Mucosa of rectum (tissue), 2 donors: ENCODE measurements at regions not wholly inside any gene's neighbourhood (a gene's known extent, or its start where the extent isn't known, plus 50 kb on each side); places are given as distances from the start of the nearest gene placed in this dataset.

Experiments
- H3K27ac ChIP-seq, 2 donors: one replicate each; pipeline ENCODE4 v1.7.0; 2013; ENCODE audit warnings: inconsistent platforms in 2 of 2, low read depth in 2 of 2, low read length in 2 of 2
- H3K27me3 ChIP-seq, 2 donors: one replicate each; pipeline ENCODE4 v1.7.0; 2013; ENCODE audit warnings: low read length in 2 of 2; ENCODE audit not compliant: control insufficient read depth in 2 of 2, insufficient read depth in 2 of 2
- H3K36me3 ChIP-seq, 2 donors: one replicate each; pipeline ENCODE4 v1.7.0; 2013; ENCODE audit warnings: low read length in 2 of 2; ENCODE audit not compliant: control insufficient read depth in 2 of 2, insufficient read depth in 2 of 2
- H3K4me1 ChIP-seq, 2 donors: one replicate each; pipeline ENCODE4 v1.7.0; 2013; ENCODE audit warnings: low read length in 2 of 2, mild to moderate bottlenecking in 1 of 2; ENCODE audit not compliant: control insufficient read depth in 2 of 2, insufficient read depth in 2 of 2
- H3K4me3 ChIP-seq, 2 donors: one replicate each; pipeline ENCODE4 v1.7.0; 2013; ENCODE audit warnings: low read length in 2 of 2
- H3K9ac ChIP-seq, 2 donors: one replicate each; pipeline ENCODE4 v1.7.0; 2013; ENCODE audit warnings: low read length in 2 of 2, low read depth in 1 of 2, mild to moderate bottlenecking in 1 of 2
- H3K9me3 ChIP-seq, 2 donors: one replicate each; pipeline ENCODE4 v1.7.0; 2013; ENCODE audit warnings: low read length in 2 of 2; ENCODE audit not compliant: control insufficient read depth in 2 of 2
- donor health status: healthy.
- donor health status: Normal muscosa, but diverticular disease.

DNA sequence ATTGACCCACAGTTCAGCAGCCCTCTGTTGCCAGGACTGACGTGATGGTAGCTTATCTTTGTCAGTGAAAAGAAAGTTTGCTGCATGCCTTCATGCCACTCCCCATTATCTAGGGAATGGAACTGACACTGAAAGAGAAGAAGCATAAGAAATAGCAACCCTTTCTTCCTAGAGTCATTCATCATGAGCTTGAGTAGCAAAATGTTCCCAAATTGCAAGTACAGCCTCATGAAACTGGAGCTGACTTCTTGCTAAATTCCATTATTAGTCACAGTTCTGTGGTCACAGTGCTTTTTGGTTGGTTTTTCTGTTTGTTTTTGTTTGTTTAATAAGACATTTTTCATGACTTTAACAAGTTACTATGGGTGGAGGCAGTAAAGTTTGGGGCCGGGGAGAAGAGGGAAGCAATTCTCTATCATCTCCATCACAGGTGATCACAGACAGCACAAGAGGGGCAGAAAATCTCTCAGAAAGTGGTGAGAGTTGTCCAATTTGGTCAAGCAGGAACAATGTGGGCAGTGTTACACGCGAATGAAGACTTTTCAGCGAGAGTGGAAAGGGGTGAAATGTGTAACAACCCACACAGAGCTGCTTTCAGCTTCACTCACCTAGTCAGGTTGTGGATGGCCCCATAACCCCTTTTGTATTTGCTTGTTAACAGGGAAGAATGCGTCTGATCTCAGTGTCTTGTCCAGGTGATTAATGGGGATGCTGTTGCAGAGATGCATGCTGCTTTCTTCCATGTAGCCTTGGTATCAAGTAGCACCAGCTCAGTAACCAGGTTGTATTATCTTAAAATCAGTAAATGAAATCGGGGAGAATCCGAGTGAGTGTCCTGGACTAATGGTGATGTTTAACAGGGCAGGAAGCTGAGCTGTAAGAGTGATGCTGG is 440.4 kb downstream of the DMRT2 start:
- H3K27me3 ChIP-seq: no peaks in the 10 kb centered on the region

DNA sequence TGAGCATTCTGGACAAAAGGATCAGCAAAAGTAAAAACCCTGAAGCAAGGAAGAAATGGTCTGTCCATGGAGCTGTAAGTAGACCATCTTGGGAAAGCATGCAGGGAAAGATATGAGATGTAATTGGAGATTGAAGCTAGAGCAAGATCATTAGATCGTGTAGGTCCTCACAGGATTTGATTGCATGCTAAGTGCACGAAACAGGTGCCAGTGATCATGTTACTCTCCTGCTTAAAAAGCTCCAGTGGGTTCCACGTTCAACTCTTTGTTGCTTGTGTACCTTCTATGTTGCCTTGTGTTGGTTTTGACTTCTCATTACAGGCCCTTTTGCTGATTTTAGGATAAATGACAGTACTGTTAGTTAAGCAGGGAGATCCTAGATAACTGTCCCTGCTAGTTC is 442.0 kb downstream of the DMRT2 start:
- Histone ChIP-seq H3K27ac (no peak overlapping the region), H3K4me3 (no peak overlapping the region), H3K9me3 (no peaks in the 10 kb centered on the region), H3K27me3 (no peaks in the 10 kb centered on the region), H3K4me1 (no peaks in the 10 kb centered on the region), H3K9ac (no peak overlapping the region), H3K36me3 (no peaks in the 10 kb centered on the region)

More for the DNA sequence above, 440.4 kb downstream of the DMRT2 start:
- Histone ChIP-seq H3K4me1 (no peaks in the 10 kb centered on the region), H3K9ac (no peak overlapping the region), H3K36me3 (no peaks in the 10 kb centered on the region), H3K9me3 (no peaks in the 10 kb centered on the region), H3K4me3 (no peak overlapping the region), H3K27ac (no peak overlapping the region)

DNA sequence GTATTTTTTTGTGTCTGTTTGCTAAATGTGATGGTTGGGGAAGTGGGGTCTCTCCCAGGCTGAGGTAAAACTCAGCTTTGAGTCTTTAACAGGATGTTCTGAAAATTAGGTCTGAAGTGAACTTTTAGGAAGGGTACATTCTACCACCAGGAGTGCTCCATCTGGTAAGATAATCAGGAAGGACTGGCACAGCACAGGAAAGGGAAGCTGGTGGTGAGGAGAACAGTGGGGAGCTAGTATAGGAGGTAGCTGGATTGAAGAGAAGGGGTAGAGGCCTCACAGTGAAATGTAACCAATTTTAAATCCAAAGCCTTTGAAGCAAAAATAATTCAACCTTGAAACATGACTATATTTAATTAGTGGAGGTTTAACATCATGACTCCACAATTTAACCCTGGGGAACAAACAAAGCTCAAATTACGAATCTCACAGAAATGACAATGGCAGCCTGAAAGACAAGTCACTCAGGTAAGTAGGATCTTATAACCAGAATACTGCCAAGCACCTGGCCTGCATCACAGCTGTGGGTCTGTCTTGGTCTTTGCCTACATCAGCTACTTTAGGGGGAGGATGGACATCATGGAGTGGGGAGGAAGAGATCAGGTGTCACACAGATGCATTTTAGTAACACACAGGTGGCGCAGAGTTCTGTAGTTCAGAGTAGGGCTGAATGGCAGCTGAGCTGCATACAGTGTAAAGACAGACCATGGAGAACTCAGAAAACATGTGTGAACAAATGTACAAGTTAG is 445.3 kb downstream of the DMRT2 start:
- Histone ChIP-seq H3K36me3 (no peaks in the 10 kb centered on the region), H3K9ac (no peak overlapping the region), H3K4me3 (no peak overlapping the region), H3K27ac (no peak overlapping the region), H3K27me3 (no peaks in the 10 kb centered on the region), H3K4me1 (no peaks in the 10 kb centered on the region), H3K9me3 (no peaks in the 10 kb centered on the region)

DNA sequence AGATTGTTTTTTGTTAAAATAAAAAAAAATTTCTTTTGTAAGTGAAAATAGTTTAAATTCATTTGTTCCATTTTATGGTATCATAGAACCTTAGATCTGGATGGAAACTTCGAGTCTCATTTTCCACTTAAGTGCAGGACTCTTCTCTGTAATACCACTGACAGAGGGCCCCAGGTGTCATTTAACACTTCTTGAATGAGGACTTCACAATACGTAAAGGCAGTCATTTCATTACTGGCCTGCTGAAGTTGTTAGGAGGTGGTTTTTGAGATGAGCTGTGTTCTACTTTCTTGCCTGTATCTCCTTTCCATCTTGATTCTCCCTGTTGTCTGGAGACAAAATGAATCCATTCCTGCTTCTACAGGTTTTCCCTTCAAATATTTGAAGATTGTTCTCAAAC is 455.3 kb downstream of the DMRT2 start:
- no peaks in the 10 kb centered on the region for H3K9me3 ChIP-seq
- H3K36me3 ChIP-seq: no peaks in the 10 kb centered on the region
- H3K4me3 ChIP-seq: no peak overlapping the region
- no peak overlapping the region for H3K9ac ChIP-seq
- H3K4me1 ChIP-seq: no peaks in the 10 kb centered on the region
- no peak overlapping the region for H3K27ac ChIP-seq
- H3K27me3 ChIP-seq: no peaks in the 10 kb centered on the region

DNA sequence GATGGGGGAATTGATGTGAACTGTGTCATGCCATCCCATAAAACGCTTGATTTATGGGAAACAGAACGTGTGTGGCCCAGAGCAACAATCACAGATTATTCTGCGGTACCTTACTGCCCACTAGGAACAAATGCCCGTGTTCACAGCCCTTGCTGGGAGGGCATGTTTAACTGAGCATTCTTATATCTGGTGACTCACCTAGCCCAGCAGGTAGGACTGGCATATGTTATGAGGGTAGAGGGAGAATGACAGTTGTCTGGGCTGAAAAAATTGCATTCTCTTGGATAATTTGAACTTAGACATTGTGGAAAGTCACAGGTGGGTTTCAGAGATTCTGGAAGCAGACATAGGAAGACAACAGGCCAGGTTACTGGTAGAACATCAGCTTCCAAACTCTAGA is 460.6 kb downstream of the DMRT2 start:
- Histone ChIP-seq H3K9ac (no peak overlapping the region), H3K4me1 (no peaks in the 10 kb centered on the region), H3K27ac (no peak overlapping the region), H3K4me3 (no peak overlapping the region), H3K9me3 (no peaks in the 10 kb centered on the region), H3K27me3 (no peaks in the 10 kb centered on the region), H3K36me3 (no peaks in the 10 kb centered on the region)

DNA sequence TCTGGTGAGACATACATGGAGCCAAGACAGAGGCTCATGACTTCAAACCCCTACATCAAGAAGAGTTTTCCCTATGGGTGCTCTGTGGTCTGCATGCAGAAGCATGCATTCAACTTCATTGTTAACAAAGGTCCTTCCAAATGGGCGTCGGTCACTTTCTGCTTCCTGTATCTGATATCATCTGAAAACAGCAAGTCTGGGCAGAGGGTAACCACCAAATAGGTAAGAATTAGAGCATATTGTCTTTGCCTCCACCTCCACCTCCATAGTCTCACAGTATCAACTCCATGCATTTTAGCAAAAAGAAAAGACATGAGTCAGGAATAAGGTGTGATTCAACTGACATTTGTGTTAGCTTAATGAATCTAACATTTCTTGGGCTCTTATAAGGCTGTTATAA is 462.9 kb downstream of the DMRT2 start:
- Histone ChIP-seq H3K4me3 (no peak overlapping the region), H3K27ac (no peak overlapping the region), H3K27me3 (no peaks in the 10 kb centered on the region), H3K9ac (no peak overlapping the region), H3K9me3 (no peaks in the 10 kb centered on the region), H3K4me1 (no peaks in the 10 kb centered on the region), H3K36me3 (no peaks in the 10 kb centered on the region)

DNA sequence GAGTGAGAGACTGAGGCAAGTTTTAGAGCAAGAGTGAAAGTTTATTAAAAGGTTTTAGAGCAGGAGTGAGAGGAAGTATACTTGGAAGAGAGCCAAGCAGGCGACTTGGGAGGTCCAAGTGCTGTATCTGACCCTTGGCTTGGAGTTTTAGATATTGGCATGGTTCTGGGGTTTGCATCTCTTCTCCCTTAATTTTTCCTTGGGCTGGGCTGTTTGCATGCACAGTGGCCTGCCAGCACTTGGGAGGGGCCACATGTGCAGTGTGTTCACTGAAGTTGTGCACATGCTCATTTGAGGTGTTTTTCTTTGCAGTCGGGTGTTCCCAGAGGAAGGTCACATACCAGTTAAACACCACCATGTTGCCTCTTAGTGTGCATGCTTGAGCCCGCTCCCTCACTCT is 464.1 kb downstream of the DMRT2 start:
- H3K27me3 ChIP-seq: no peaks in the 10 kb centered on the region
- H3K4me3 ChIP-seq: no peak overlapping the region
- H3K9ac ChIP-seq: no peak overlapping the region
- no peak overlapping the region for H3K27ac ChIP-seq
- H3K9me3 ChIP-seq: no peaks in the 10 kb centered on the region
- no peaks in the 10 kb centered on the region for H3K4me1 ChIP-seq
- H3K36me3 ChIP-seq: no peaks in the 10 kb centered on the region

DNA sequence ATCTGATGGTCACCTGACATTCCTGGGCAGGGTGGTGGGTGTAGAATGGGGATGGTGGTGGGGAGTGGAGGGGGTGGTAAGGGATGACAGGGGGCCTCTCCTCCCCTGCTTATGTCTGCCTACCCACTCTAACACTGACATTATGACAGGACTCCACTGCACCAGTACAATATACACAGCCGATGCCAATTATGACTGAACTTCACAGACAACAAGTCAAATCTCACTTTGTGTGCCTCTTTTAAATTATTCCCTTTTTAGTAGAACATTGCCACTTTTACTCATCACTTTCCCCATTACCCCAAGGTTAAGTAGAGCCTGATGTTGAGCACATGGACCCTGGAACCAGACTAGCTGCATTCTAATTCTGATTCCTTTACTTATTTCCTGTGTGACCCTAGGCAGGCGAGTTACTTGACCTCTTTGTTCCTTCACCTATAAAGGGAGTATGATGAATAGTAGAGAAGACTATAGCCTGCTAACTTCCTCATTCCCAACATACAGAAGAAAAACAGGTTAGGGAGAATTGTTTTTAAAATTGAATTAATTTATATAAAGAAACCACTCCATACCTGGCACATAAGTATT is 464.7 kb downstream of the DMRT2 start:
- Histone ChIP-seq H3K36me3 (no peaks in the 10 kb centered on the region), H3K9ac (no peak overlapping the region), H3K4me3 (no peak overlapping the region), H3K27ac (no peak overlapping the region), H3K27me3 (no peaks in the 10 kb centered on the region), H3K4me1 (no peaks in the 10 kb centered on the region), H3K9me3 (no peaks in the 10 kb centered on the region)

DNA sequence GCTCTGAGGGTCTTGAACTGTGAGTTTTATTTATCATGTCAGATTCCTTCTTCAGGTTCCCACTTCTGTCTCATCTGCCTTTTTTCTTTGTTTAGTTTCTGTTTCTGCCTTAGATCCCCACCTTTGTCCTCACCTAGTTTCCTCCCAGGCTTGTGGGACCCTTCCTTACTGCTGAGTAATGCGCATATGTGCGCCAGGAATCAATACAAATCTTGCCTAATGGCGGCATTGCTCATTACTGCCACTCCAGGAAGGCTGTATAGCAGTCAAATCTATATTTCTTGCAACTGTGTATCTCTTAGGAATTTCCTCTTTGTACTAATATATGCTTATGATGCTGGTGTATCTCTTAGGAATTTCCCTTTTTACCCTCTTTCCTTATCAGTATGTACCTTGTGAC is 465.4 kb downstream of the DMRT2 start:
- Histone ChIP-seq H3K4me1 (no peaks in the 10 kb centered on the region), H3K36me3 (no peaks in the 10 kb centered on the region), H3K4me3 (no peak overlapping the region), H3K9me3 (no peaks in the 10 kb centered on the region), H3K9ac (no peak overlapping the region), H3K27me3 (no peaks in the 10 kb centered on the region), H3K27ac (no peak overlapping the region)

DNA sequence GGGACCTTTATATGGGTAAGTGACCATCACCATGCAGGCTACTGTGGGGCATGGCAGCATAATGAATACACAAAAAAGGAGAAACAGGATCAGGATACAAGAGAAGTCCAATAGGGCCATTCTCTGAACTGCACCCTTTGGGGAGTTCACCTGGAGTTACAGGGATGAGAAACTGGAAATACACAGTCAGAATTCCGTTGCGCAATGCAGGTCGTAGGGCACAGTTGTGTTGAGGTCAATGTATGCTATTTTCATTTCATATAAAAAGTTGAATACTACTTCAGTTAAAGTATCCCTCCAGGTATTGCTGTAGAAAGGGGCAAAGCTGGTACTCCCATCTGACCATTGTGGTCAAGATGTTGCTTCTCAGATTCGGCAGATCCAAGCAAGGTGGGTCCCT is 471.4 kb downstream of the DMRT2 start:
- H3K27ac ChIP-seq: no peak overlapping the region
- no peaks in the 10 kb centered on the region for H3K36me3 ChIP-seq
- no peak overlapping the region for H3K9ac ChIP-seq

More for the DNA sequence above, 471.4 kb downstream of the DMRT2 start:
- Histone ChIP-seq H3K4me3 (no peak overlapping the region), H3K27me3 (no peaks in the 10 kb centered on the region), H3K4me1 (no peaks in the 10 kb centered on the region), H3K9me3 (no peaks in the 10 kb centered on the region)
